Right ventricle myocardium inferior (tissue), 1 donor: ENCODE measurements at regions not wholly inside any gene's neighbourhood (a gene's known extent, or its start where the extent isn't known, plus 50 kb on each side); places are given as distances from the start of the nearest gene placed in this dataset.

ENCODE experiments used
- ATAC-seq: fragments of 200-7000 bp; cut with Tn5 transposase; one replicate; pipeline ENCODE4 v1.9.1; 2020; ENCODE audit warnings: mild to moderate bottlenecking, moderate library complexity
- DNase-seq: peaks from one replicate; pipeline ENCODE4 v3.0.0; 2021; ENCODE audit errors: missing footprints
- intact Hi-C: fragments of 100-400 bp; cut with DNase I; formaldehyde crosslinking; loops from one replicate; pipeline ENCODE4 v1.11.0; 2022
- donor health status: DM: no; HTN: yes; CAD: no; lungs with severe emphysema.

DNA sequence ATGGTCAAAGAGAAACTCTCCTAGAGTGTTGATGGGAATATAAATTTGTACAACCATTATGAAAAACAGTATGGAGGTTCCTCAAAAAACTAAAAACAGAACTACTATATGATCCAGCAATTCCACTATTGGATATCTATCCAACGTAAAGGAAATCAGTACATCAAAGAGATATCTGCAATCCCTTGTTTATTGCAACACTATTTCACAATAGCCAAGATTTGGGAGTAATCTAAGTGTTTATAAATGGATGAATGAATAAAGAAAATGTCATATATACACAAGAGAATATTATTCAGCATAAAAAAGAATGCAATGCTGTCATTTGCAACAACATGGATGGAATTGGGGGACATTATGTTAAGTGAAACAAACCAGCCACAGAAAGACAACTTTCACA is 1118.1 kb upstream of the PRKX start:
- intact Hi-C loops, result no loop called here
- ATAC-seq (no peak), DNase-seq (no peak)

DNA sequence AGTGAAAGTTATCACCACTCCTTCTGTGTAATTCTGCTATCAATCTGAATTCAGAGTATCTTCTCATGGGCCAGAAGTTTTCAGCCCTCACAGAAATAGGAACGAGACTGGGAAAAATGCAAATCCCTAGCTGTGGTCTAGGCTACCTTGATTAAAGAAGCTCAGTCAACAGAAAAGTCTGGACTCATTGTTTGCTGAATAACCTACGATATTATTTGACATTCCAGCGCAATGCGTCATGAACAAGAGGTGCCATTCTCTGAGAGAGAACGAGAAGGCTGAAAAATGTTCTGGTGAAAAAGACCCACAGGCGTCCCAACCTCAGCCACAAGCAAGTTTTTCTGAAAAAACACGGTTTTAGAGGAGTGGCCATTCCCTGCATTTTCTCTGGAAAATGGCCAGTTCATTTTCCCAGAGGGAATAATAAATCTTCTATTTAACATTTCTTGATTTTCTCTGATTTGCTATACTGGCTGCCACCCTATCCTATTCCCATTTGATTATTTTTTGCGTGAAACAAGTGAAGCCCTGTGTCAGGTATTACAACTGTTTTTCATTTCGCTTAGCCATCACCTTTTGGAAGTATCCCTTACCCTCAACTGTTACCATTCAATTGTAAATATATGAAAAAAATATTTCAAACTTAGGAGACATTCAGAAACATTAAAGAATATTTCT is 1117.6 kb upstream of the PRKX start:
- ATAC-seq (no peak), DNase-seq (no peak)
- intact Hi-C loops, result no loop called here

DNA sequence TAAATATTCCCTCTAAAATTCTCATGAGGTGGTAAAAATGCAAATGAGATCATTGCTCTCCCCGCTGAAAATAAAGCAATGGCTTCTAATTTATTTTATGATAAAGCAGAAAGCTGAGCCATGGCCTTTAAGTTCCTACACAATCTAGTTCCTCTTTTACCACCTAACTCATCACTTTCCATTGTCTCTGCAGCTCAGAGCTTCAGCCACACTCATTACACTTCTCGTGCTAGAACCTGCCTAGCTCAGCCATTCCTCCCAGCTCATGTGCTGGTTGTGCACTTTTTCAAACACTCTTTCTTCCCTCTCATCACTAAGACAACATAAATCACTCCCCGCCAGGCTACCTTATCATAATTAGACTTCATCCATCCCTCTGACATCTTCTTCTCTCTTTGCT is 1112.1 kb upstream of the PRKX start:
- ATAC-seq (no peak), DNase-seq (no peak)
- intact Hi-C loops, result no loop called here

DNA sequence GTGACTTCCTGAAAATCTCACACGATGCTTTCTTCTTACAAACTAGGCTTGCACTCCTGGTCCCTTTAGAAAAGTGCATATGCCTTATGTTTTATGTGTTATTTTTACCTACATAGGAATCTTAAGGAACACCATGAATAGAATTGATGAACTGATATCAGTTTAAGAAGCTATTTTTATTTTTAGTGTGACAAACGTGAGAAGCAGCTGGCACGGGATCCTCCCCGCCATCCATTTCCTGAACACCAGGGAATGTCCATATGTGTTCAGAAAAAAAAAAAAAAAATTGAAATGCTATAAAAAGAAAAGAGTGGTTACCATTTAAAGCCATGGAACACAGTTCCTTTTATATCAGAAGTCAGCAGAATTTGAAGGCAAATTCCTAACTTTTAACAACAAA is 1096.1 kb upstream of the PRKX start:
- intact Hi-C loops, result no loop called here
- DNase-seq, result no peak
- no peak for ATAC-seq

DNA sequence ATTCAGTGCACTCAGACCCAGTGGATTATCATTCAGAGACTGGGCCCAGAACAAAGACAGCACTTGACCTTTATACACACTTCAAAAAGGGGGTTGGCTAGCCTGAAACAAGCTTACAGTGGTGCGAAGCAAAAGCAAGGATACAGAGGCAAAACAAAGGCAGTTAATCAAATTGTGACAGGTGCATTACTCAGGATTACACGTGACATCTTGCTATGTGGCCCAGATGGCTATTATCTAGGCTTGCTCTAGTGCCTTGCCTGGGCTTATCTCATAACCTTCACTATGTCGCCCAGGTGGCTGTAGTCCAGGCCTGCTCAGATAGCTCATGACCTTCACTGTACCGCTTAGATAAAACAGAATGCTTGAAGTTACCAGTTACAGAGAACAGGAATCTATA is 1092.1 kb upstream of the PRKX start:
- DNase-seq, result no peak
- intact Hi-C loops, result no loop called here
- ATAC-seq, result no peak

DNA sequence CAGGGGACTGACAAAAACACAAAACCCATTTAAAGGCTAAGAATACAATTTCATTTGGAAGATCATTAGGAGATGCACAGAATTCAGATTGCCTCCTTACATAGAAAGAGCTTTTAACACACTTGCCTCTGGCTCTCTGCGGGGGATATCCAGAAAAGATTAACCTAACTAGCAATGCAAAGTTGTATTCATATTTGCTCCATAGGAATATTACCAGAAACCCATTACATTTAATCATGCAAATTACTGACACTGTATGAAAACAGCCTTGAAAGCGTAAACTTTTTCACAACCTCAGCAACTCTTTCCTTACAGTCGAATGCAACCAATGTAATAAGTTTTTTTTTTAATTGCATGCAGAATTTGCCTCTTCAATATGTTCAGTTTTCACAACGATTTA is 1087.3 kb upstream of the PRKX start:
- intact Hi-C loops, result no loop called here
- DNase-seq, result no peak
- ATAC-seq, result no peak

DNA sequence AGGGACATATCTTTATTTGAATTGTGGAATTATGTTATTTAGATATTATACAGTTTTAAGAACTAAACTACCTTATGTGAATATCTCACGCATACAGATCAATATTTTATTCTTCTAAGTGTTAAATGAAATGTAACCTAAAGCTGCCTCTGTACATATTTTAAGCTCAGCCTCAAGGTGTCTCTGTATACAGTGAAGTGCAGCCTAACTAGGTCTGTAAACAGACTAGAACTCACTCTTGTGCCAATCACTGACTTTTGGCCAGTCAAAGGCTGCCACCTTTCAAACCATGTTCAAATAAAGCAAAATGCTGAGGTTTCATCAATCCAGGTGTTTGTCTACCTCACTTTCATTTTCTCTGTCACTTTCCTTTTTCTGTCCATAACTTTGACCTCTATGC is 1074.5 kb upstream of the PRKX start:
- intact Hi-C loops, result no loop called here
- DNase-seq, result no peak
- no peak for ATAC-seq

DNA sequence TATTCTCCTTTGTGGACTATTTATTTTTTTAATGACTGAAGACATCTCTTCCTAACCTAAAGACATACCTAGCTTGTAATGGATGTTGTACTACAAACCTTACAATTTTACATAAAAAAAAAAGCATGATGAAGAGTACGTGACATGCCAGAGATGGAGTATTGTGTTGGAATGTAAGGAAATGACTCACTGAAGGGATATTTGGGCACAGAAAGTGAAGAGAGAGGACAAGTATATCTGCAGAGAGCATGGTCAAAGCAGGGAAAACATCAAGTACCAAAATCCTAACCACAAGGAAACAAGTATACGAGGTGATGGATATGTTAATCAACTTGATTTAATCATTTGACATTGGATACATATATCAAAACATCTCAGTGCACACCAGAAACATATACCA is 1051.4 kb upstream of the PRKX start:
- DNase-seq (no peak), ATAC-seq (no peak)
- intact Hi-C loops, result no loop called here

DNA sequence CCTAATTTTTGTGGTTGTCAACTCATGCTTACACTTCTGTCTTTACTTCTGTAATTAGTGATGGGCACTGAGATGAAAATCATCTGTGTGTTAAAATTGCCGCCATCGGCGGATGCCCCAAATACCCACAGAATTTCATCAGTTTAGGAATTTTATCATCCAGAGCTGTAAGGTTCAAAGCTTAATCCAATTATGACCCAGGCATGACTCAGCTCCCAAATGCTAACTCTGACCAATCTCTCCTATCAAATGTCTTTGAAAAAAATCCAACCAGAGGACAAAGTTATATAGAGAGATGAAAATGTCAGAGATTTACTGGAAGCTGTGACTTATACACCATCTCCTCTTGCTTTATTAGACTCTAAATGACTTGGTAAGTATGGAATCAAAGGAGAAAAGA is 1048.7 kb upstream of the PRKX start:
- intact Hi-C loops, result no loop called here
- DNase-seq, result no peak
- ATAC-seq, result no peak

DNA sequence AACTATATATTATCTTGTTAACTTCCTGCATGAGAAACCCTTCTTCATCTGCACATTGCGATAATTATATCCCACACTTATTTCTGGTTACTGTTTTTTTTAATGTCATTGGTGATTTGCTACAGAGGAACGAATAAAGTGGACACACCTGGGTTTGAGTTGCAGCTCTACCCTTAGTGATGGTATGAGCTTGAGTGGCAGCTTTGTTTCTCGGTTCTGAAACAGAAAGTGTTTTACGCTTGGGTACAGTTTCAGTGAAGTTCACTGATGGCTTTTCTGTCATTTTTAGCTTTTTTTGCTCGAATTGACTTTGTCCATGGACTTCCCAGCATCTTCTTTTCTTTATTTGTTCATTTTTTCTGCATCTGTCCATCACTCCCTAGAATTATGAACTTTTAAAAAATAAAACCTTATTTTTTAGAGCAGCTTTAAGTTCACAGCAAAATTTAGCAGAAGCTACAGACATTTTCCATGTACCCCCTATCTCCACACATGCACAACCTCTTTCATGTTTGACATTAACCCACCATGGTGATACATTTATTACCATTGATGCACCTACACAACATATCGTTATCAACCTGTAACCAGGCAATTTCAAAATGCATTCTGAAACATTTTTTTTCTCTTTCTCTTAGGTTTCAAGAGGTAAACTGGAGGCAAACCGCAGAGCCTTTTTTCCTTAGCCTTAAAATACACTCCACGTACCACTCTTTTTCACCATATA is 1041.6 kb upstream of the PRKX start:
- ATAC-seq (no peak), DNase-seq (no peak)
- intact Hi-C loops, result no loop called here

DNA sequence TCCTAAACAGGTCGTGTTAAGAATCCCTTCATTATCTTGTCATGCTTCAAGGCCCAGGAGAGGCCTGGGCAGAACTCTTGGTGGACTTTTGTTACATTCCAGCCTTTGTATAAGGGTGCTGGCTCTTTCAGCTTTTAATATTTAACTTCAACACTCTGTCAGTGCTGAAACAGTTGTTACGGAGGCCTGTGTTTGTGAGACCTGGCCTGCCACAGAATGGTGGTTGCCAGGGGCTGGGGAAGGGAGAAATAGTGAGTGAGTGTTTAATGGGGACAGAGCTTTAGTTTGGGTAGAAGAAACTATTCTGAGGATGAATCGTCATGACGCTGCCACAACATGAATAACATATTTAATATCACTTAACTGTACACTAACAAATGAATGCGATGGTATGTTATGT is 1027.6 kb upstream of the PRKX start:
- no peak for ATAC-seq
- no peak for DNase-seq
- intact Hi-C loops, result no loop called here

DNA sequence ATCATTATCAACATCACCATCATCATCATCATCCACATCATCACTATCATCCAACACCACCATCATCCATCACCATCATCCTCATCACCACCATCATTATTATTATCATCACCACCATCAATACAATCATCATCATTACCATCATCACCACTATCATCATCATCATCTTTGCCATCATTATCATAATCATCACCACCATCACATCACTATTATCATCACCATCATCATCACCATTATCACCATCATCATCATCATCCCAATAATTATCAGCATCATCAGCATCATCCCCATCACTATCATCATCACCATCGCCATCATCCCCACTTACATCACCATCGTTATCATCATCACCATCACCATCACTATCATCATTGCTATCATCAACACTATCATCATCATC is 1021.9 kb upstream of the PRKX start:
- DNase-seq (no peak), ATAC-seq (no peak)
- intact Hi-C loops, result no loop called here

DNA sequence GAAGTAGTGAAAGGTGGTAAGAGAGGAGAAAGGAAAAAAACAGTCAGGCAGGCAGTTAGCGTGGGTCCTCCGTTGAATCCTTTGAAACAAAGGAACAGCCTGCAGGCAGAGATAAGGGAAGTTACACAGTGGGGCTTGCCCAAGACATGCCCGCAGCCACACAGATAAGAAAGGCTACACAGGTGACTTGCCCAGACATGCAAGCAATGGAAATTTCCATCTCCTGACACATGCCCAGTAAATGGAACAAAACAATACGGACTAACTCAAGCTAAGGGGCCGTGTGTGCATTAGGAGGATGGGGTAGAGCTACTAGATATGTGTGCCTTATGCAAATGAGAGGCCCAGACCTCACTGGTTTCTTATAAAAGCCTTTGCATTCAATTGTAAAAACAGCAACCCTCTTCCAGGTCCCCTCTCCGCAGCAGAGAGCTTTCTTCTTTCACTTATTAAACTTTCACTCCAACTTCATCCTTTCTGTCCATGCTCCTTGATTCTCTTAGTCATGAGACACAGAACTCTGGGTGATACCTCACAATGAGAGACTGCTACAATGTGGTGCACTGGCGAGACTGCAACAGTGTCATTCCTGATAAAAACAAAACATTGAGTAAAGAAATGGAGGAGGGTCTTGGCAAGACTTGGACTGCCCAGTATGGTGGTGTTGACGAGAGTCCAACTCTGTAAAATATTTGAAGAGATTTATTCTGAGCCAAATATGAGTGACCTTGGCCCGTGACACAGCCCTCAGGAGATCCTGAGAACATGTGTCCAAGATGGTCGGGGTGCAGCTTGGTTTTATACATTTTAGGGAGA is 997.4 kb upstream of the PRKX start:
- no peak for ATAC-seq
- no peak for DNase-seq
- intact Hi-C loops, result no loop called here

DNA sequence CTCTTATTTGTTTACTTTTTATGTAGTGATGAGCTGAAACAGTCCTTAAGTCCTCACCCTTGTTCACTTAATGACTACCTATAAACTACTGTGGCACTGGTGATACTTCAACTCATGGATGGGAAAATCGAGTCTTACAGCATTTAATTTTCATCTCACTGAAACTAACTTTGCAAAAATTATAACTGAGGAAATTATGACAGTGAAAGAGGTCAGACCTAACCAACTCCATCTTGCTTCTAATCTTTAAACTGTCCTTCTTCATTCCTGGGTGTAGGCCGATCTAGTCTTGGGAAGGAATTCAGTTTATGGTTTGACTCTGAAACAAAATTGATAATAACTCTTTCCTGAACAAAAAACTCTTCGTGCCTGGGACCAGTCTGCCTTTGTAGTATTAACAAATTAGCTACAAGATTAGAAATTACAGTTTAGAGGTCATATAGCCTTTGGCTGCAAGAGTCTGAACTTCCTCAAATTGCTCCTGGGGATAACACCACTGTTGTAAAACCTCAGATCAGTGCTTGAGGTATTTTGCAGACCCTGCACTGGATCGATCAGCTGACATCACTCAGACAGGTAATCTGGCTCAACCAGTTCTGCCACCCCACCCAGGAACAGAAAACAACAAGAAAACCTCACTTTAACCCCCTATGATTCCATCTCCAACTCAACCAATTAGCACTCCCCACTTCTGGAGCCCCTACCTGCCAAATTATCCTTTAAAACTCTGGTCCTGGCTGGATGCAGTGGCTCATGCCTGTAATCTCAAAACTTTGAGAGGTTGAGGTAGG is 995.7 kb upstream of the PRKX start:
- intact Hi-C loops, result no loop called here
- no peak for DNase-seq
- ATAC-seq, result no peak

DNA sequence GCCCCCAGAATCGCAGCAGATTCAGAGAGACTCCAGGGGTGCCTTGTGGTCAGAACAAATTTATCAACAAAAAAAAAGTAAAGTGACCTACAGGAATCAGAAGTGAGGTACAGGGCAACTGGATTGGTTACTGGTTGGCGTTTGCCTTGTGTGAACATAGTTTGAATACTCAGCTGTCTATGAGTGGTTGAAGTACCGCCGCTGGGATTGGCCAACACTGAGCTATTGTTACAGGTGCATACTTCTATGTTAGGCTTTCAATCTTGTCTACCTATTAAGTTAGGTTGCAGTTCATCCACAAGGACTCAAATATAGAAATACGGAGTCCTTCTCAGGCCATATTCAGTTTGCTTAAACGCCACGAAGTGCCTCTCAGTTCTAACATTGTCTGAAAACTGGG is 993.5 kb upstream of the PRKX start:
- intact Hi-C loops, result no loop called here
- DNase-seq (no peak), ATAC-seq (no peak)

DNA sequence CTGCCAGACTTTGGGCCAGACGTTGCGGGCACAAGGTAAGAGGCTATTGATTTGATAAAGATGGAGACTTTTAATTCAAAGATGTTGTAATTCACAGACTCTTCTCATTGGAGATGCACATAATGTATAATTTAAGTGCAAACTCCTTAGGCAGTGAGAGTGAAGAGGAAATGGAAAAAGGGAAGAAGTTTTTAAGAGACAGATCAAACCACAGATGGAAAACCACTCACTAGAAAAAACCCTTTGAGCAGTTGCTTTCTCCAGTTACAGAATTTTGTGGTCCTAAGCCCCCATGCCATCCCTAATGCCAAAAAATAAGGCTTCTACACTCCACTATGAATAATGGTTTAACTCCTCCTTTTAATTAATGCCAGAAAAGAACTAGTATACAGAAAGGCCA is 977.1 kb upstream of the PRKX start:
- DNase-seq (no peak), ATAC-seq (no peak)
- intact Hi-C loops, result no loop called here

DNA sequence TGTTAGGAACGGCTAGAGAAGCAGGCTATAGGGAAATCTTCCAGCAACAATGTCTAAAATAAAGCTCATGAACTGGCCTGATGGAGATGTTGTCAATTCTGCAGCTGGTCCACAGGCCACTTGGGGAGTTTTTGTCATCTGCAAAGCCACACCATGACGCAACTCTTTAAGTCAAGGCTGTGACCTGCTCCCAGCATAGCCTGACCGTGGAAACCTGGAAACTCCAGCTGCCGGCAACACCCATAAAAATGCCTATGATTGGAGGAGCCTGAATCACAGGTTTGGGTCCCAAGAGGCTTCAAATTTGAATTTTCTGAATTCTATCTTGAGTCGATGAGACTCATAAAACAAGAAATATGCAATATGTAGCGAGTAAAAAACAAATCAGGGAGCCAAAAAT is 969.2 kb upstream of the PRKX start:
- DNase-seq, result no peak
- no peak for ATAC-seq
- intact Hi-C loops, result no loop called here

DNA sequence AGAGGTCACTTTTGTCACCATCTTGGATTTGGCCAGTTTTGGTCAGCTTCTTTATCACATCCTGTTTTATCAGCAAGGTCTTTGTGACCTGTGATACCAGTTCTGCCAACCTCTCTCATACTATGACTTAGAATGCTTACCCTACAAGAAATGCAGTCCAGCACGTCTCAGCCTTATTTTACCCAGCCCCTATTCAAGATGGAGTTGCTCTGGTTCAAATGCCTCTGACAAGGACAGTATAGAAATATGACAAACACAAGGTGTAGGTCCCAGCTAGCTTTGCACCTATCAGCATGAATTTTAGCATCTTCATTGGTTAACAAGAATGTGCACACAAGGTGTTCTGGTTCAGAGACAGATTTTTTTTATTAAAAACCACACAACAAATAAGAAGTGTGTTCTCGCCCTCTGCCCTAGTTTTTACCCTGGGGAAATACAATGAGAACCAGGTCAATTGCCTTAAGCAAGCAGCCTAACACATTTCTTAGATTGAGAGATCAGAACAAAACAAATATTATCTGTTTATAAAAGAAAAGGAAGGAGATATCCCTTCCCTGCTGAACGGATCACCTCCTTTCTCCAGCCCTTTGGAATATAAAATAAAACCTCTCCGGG is 962.3 kb upstream of the PRKX start:
- DNase-seq (no peak), ATAC-seq (no peak)
- intact Hi-C loops, result no loop called here
